AG09309 (cell line): ENCODE measurements at regions not wholly inside any gene's neighbourhood (a gene's known extent, or its start where the extent isn't known, plus 50 kb on each side); places are given as distances from the start of the nearest gene placed in this dataset.

Experiments
- DNase-seq: peaks from one replicate; pipeline ENCODE4 v3.0.0-alpha.2; 2010; ENCODE audit warnings: low read depth
- H3K4me3 ChIP-seq: 2 replicates; pipeline ENCODE4 v1.5.1; 2011; ENCODE audit warnings: mild to moderate bottlenecking, low read depth, low read length, moderate library complexity; ENCODE audit not compliant: control insufficient read depth
- CTCF ChIP-seq: IDR thresholded peaks from 2 replicates; pipeline ENCODE4 v1.5.1; 2011; ENCODE audit warnings: mild to moderate bottlenecking, low read depth, low read length, inconsistent platforms; ENCODE audit not compliant: insufficient read depth, control insufficient read depth; ENCODE audit errors: missing control alignments

- DNase-seq = peak; percentile 94
Observed at GRCh38 chr3:30227571-30228301, 378.7 kb upstream of the TGFBR2 start.

GRCh38 chr3:30228302-30228631, 378.1 kb upstream of the TGFBR2 start:
- no peak overlapping the region for H3K4me3 ChIP-seq
- no peak for TF ChIP-seq CTCF
- DNase-seq = no peak

More at GRCh38 chr3:30227571-30228301, 378.7 kb upstream of the TGFBR2 start:
- TF ChIP-seq CTCF = no peak
- no peak overlapping the region for H3K4me3 ChIP-seq

DNA sequence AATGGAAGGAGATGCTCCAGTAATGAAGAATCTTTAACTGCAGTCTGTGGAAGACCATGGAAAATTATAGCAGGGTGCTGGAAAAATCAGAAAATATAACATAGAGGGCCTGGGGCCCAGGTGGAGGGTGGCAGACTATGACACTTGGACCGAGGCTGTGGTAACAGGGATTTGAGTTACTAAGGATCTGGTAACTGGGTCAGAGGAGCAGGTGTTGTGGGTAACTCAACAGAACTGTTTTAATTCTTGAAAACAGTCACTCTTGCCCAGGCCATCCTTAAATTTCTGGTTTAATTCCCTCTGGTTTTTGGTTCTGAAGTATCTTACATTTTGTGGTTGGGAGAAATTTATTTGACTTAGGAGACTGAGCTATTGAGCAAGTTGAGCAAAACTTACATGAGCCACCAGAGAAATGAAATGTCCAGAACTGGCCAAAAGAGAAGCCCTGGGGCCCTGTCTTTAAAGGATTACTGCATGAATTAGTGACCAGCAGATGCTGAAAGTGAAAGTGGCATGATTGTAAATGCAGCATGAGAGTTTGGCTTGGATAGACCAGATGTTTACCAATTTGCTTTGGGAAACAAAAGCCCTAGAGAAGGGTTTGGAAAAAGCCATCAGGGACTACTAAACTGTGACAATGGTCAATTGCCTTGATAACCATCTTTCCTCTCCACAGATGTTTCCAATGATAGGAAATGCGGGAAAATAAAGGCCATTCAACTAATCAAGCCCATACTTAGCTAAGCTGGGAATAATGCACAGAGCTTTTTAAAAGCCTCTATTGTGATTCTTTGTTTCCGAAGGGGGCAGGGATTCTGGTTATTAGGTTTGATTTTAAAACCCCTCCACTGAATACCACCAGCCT, 374.9 kb upstream of the TGFBR2 start:
- DNase-seq = peak; percentile 85

DNA sequence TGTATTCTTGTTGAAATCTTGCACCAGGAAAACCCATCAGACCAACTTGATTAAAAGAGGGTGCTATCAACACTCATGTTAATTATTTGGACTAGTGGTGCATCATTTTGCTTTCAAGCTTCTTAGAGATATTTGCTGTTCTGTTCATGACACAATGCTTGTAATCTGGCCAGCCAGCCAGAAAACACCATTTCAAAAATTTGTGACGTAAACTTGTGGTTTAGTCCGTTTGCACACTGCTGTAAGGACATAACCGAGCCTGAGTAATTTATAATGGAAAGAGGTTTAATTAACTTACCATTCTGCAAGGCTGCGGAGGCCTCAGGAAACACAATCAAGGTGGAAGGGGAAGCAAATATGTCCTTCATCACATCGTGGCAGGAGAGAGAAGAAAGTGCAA, 374.3 kb upstream of the TGFBR2 start:
- no peak overlapping the region for H3K4me3 ChIP-seq
- TF ChIP-seq CTCF = no peak

More for the DNA sequence above, 374.9 kb upstream of the TGFBR2 start:
- no peak for TF ChIP-seq CTCF
- no peak overlapping the region for H3K4me3 ChIP-seq

DNA sequence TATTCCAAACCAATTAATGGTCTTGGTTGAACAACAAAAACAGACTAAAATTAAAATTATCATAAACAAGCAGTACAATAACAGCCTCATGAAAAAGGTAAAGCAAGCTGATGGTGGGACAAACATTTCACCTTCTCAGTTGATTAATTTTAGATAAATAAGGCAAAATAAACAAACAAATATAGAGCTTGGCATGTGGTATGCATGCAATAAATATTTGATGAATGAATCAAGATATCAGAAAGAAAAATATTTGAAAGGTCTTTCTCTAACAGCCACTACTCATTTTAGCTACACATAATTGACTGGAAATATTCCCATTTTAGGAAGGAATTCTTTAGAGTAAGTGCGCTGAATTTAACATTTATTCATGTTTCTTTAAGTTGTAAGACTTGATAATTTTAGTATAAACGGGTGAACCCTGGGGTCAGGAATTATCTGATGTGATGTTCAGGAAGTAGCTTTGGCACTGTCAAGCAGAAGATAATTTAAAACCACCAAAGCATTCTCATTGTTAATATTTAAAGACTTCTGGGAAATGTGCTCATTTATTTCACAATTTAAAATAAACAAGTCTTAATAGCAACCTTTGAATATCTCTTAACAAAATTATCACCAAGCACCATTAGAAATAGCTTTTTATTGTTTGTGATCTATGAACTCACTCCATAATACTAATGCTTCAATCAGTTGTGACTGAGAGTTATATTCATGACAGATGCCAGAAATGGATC, 372.3 kb upstream of the TGFBR2 start:
- no peak for DNase-seq
- TF ChIP-seq CTCF = no peak

More for the DNA sequence above, 374.3 kb upstream of the TGFBR2 start:
- peak; percentile 82 for DNase-seq

GRCh38 chr3:30236011-30236410, 370.4 kb upstream of the TGFBR2 start:
- no peak for DNase-seq
- TF ChIP-seq CTCF = no peak
- H3K4me3 ChIP-seq = no peak overlapping the region

More for the DNA sequence above, 372.3 kb upstream of the TGFBR2 start:
- no peak overlapping the region for H3K4me3 ChIP-seq
